Kidney tubule cell (primary cell): ENCODE measurements at regions not wholly inside any gene's neighbourhood (a gene's known extent, or its start where the extent isn't known, plus 50 kb on each side); places are given as distances from the start of the nearest gene placed in this dataset.

Experiments used
- DNase-seq: peaks from one replicate; pipeline ENCODE4 v3.0.0-alpha.2; 2018; ENCODE audit warnings: low spot score

GRCh38 chr6:134866563-134866962 lies 83.3 kb downstream of the ALDH8A1 start:
- no peak for DNase-seq

DNA sequence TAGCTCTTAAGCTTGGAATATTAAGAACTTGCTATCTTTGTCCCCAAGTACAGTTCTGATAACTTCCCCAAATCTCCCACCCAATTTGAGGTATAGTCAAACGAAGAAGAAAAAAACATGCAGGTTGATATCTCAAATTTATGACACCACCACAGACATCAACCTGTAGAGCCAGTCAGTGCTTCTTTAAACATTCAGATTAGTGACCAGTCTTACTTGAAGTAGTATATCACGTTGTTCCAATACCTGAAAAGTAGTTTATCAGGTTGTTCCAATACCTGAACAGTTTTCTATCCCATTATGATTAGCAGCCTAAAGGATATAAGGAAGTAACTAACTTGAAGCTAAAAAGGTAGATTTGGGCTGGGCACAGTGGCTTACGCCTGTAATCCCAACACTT lies 85.3 kb downstream of the ALDH8A1 start:
- DNase-seq, result no peak

GRCh38 chr6:134863763-134864510 lies 86.0 kb downstream of the ALDH8A1 start:
- no peak for DNase-seq

DNA sequence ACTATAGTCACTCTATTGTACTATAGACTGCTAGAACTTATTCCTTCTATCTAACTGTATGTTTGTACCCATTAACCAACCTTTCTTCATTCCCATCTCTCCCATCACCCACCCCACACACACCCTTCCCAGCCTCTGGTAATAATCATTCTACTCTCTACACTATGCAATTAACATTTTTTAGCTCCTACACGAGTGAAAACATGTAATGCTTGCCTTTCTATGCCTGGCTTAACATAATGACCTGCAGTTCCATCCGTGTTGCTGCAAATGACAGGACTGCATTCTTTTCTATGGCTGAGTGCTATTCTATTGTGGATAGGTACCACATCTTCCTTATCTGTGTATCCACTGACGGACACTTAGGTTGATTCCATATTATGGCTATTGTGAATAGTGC lies 95.5 kb downstream of the ALDH8A1 start:
- DNase-seq, result no peak

- peak; percentile 91 for DNase-seq
These were observed 96.5 kb downstream of the ALDH8A1 start for GRCh38 chr6:134853111-134854055.

GRCh38 chr6:134851548-134851947 lies 98.4 kb downstream of the ALDH8A1 start:
- no peak for DNase-seq

DNA sequence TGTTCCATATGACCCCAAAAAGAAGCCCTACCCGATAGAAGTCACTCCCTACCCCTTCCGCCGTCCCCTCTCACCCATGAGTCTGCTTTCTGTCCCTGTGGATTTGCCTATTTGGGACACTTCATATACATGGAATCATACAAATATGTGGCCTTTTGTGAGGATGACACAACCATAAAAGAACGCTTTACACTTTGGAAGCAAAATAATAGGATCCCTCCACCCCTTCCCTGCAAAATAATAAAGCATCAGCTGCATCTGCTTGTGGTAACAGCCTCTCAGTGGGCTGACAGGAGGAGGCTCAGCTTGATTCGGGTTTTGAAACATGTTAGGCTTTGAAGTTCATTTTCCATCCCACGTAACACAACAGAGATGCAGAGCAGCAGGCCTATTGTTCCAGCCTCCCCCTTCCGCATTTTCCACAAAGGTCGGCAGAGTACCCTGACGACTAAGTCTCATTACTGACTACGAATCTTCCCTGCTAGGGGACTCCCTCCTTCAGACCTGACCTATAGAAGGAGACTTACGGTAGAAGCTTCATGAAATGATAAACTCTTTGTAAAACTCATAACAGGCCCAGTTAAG lies 99.1 kb downstream of the ALDH8A1 start:
- DNase-seq, result no peak

DNA sequence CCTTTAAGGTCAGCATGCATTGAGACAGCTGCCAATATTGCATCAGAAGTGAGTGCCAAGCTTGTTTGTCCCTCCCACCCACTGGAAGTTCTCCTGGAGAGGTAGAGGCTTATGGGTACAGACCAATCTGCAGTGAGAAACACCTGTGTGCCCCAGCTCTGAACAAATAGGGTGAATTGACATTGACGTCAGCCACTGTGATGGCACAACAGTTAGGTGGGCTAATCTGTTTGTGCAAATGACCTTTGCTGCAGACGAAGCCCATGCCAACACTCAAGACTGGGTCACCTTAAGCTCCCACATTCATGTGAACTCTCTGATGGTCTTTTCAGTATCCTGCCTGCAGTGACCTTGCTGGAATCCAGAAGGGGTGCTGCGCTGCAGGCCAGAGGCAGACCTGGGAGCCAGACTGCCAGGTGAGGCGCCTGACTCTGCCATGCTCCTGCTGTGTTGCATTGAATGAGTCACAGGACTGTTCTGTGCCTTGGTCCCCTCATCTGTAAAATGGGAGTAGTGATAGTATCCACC lies 99.9 kb downstream of the ALDH8A1 start:
- DNase-seq, result no peak

DNA sequence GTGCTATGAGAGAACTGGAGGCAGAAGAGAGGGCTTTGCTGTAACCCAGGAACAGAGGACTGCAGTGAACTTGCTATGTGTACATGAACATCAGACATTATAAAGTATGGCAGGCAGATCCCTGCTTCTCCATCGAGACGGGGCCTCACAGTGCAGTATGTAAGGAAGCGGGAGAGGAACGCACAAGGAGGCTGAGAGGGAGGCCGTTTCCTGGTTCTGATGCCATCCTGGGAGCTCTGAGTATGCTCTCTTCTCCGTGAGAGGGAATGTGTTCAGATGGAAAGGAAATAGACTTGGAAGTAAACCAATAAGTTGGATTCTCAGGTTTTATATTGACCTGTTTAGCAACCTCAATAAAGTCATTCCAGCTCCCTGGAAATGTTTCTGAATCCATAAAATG lies 101.8 kb downstream of the ALDH8A1 start:
- DNase-seq, result no peak

DNA sequence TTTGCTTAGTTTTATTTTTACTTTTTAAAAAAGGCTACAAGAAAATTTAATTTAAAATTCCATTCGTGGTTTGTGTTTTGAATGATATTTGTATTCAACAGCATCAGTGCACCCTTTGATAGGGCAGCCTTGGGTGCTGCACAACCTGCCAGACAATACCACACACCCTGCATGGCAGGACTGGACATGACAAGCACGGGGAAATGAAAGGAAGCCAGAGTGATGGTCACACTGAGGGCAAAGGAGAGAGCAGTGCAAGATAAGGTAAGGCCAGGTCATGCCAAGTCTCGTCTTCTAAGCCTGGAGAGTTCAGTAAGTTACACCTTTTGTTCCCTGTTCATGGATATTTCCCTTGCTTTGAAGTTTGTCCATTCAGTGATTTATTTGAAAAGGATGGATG lies 103.0 kb downstream of the ALDH8A1 start:
- no peak for DNase-seq

- DNase-seq, result no peak
These were observed 103.9 kb downstream of the ALDH8A1 start for GRCh38 chr6:134846031-134846430.

DNA sequence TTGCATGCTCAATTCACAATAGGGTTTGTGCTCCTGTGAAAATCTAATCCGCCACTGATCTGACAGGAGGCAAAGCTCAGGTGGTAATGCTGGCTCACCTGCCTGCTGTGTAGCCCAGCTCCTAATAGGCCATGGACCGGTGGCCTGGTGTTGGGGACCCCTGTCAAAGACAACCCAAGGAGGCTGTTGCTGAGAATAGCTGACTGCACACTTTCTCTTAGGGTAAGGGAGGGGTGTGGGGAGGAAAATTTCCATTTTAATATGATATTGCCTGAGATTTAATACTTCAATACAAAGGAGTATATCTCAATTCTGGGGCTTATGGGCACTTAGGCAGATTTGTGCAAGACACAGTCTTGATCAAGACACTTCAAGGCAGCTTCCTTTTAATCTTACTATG lies 105.8 kb downstream of the ALDH8A1 start:
- no peak for DNase-seq

DNA sequence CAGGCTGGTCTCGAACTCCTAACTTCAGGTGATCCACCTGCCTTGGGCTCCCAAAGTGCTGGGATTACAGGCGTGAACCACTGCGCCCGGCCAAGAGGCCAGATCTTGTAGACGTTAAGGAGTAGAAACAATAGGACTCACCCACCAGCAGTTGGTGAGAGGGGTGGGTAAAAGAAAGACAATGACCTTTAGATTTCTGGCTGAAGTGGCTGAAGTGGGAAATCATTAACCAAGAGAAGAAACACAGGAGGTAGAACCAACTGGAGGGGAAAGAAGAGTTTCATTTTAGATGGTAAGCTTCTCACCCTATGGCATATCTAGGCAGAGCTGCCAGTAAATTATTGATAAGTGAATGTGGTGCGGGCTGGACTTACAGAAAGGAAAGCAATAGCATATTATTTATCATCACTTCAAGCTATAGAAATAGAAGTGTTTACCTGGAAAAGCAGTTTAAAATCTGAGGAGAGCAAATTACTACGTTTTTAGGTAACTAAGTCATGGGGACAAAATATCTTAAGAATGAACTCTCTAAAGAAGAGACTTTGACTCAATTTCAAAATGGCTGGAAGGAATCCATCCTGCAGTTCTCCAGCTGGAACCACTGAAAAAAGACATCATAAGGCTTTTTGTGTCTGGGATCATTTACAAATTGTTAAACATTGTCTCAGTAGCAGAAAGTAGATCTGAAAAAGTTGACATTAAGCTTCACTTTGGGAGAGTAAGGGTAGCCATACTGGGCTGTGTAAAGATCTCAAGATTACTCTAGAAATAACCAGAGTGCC lies 109.6 kb downstream of the ALDH8A1 start:
- peak; percentile 65 for DNase-seq

GRCh38 chr6:134835993-134836392 lies 113.9 kb downstream of the ALDH8A1 start:
- no peak for DNase-seq

DNA sequence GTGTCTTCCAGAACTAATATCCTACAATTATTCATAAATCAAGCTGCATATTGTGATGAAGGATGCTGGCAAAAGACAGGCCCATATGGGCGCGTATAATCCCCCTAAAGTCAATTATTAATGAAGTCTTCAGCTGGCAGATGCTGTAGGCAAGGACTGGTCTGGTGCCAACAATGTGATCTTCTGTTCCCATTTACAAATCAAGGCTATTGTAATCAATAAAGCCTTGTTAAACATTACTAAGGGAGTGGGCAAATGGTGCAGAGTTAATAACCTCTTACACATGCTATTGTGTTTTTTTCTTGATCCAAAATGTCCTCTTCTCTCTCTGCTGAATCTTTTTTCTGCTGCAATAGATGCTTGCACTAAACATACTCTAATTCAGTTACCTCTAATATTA lies 119.0 kb downstream of the ALDH8A1 start:
- DNase-seq, result no peak

GRCh38 chr6:134830194-134830593 lies 119.7 kb downstream of the ALDH8A1 start:
- peak; percentile 56 for DNase-seq

- DNase-seq, result no peak
These were observed 121.3 kb downstream of the ALDH8A1 start for GRCh38 chr6:134828641-134829040.

GRCh38 chr6:134826889-134827737 lies 122.8 kb downstream of the ALDH8A1 start:
- DNase-seq, result peak; percentile 51

- no peak for DNase-seq
These were observed 126.2 kb downstream of the ALDH8A1 start for GRCh38 chr6:134823710-134824034.

DNA sequence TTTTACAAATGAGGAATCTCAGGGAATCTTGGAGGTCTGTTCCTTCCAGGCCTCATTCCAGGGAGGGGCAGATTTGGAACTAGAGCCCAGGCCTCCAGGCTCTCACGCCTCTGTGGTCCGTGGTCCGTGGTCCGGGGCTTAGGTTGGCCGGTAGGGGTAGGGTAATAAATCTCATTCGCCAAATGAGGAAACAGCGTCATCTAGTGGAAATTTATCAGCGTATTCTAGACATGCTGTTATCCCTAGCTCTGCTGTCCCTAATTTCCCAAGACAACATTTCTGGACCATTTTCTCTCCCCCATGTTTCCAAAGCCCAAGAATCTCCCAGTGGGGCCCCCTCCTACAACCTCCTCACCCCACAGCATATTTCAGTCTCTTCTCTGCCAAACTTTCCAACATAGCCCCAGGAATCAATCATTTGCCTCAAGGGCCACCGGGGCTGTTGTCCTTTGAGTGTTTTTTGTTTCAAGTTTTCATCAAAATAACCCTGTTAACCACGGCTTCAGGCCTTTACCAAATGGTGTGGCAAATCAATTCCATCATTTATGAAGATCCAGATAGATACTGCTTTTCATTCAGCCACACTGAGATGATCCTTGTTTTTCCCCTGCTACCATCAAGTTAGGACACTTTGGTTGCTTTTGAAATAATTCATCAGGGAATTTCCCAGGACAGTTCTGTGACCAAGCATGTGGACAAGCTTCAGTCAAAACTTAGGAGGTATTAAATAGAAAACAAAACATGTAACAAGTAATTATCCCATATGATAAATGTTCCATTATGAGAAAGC lies 126.8 kb downstream of the ALDH8A1 start:
- DNase-seq, result peak; percentile 83
